Erythroblast (primary cell): ENCODE measurements at regions not wholly inside any gene's neighbourhood (a gene's known extent, or its start where the extent isn't known, plus 50 kb on each side); places are given as distances from the start of the nearest gene placed in this dataset.

Source experiments
- DNase-seq, 2 experiments: peaks; one replicate each; lab custom pipeline; 2025; lab: John Stamatoyannopoulos, UW
- GATA1 ChIP-seq: IDR thresholded peaks from 2 replicates; pipeline ENCODE4 v1.6.1; 2011; ENCODE audit warnings: low read depth, mild to moderate bottlenecking, control low read depth, low read length, moderate library complexity
- POLR2A ChIP-seq: IDR thresholded peaks from 2 replicates; pipeline ENCODE4 v1.6.1; 2011; ENCODE audit warnings: mild to moderate bottlenecking, low read length

- DNase-seq, result no peak
- TF ChIP-seq GATA1, result no peak
- TF ChIP-seq POLR2A, result no peak
Observed at GRCh38 chr7:17158261-17158660, 140.2 kb upstream of the AHR start.

DNA sequence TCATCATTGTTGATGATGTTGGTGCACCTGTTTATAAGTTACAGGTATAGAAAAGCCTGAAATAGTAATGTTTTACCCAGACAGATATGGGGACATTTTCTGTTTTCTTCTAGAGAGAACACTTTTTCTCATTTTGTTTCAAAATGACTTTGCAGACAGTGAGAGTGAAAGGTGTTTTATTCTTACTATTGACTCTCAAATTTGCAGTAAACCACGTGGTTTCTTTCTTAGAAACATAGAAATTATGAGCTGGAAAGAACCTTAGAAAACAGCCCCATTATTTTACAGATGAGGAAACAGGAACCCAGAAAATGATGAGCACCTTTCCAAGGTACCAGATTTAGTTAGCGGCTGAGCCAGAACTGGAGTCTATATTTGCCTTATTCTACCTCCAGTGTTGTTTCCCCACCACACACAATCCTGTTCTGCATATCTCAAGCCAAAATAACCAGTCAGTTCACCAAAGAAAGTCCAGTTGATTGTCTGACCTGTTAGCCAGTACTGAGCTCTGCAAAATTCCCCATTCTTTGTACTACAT, 138.9 kb upstream of the AHR start:
- no peak for DNase-seq
- no peak for TF ChIP-seq POLR2A
- no peak for TF ChIP-seq GATA1

DNA sequence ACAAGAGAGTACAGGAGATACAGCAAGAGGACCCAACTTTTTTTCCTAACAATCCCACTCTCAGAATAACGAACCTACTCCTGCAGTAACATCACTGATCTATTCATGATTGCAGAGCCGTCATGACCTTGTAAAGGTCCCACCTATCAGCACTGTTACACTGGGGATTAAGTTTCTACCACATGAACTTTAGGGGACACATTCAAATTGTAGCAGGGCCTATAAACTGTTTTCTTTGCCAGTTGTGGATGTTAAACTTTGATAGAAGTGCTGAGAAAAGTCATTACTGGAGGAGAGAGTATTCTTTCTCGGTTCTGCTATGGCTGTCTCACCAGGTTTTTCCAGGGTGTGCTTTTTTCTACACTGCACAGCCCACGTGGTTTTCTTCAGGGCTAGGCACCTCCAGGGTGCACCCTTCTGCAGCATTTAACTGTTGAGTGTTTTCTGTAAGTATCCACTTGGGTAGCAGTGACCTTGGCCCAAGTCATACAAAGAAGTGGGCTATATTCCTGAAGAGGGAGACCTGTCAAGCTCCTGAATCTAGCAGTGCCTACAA, 131.6 kb upstream of the AHR start:
- no peak for TF ChIP-seq GATA1
- no peak for TF ChIP-seq POLR2A
- no peak for DNase-seq

DNA sequence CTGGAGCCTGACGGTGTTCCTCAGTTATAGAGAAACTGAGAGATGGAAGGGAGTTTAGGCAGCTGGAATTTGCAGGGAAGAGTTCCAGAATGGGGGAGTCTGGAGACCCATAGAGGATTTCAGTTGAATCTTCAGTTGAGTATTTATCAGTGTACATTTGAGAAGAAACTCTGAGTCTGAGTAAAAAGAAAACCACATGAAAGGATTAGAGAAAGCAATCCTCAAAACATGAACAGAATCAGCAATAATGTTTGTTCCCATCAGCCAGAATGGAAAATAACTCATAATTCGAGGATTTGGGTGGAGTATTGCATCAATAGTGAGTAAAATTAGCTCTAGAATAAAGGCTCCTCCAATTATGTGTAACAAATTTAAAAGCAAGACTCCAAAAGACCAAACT, 130.0 kb upstream of the AHR start:
- TF ChIP-seq GATA1 (no peak), POLR2A (no peak)
- no peak for DNase-seq

DNA sequence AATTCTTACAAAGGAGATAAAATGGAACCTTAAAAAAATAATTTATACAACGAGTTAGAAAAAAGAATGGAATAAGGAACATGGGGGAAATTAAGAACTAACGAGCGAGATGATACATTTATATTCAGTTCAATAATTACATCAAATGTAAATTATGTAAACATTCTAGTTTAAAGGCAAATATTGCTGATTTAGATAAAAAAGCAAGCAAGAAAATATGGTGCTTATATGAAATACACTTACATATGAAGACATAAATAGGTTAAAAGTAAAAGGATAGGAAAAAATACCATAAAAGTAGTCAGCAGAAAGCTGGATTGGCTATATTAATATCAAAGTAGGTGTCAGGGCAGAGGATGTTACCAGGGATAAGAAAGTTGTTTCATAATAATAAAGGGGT, 127.0 kb upstream of the AHR start:
- no peak for TF ChIP-seq GATA1
- no peak for TF ChIP-seq POLR2A
- DNase-seq, result no peak

DNA sequence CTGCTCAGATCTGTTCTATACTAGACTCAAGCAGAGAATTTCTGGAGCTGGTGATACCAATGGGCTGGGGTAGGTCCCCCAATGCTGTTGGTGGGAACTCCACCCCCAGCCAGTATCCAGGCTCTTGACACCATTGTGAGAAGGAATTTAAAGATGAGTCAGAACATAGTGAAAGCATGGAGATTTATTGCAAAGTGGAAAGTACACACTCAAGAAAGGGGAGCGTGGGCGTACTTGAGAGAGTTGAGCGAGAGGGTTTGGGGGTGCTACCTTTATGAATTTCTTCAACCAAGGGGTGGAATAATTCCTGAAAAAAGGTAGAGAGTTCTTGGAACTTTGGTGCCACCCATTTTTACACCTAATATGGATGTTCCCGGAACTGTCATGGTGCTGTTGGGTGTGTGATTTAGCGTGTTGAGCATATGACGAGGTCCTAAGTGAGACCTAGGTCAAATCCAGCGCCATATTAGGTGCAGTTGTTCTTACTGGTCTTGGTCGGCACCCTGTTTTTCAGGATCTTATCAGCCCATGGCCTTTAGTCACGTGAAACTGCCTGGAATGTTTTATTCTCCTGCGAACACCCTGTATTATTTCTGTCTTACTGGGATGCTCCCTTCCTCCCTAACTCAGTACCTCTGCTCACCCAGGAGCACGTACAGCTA, 122.0 kb upstream of the AHR start:
- TF ChIP-seq GATA1, result no peak
- DNase-seq, result no peak

GRCh38 chr7:17178545-17178944, 119.9 kb upstream of the AHR start:
- no peak for DNase-seq
- TF ChIP-seq GATA1, result no peak
- TF ChIP-seq POLR2A, result no peak

DNA sequence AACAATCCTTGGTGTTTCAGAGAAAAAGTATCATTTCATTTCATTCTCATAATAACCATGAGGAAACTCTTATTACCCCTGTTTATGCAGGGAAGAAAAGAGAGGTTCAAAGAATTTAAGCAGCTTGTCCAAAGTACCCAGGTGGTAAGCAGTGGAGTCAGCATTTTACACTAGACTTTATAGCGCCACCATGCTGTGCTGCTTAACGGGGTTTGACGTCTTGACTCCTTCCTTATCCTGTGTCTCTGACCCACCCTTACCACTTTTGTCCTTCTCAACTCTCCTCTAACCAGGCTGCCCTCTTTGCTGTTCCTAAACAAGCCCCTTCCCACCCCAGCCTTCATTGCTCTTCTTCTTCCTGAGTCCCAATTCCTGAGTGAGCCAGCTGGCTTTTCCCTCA, 117.0 kb upstream of the AHR start:
- DNase-seq, result no peak

GRCh38 chr7:17183630-17184328, 114.7 kb upstream of the AHR start:
- no peak for DNase-seq
- no peak for TF ChIP-seq POLR2A
- TF ChIP-seq GATA1, result no peak

More for the DNA sequence above, 117.0 kb upstream of the AHR start:
- TF ChIP-seq GATA1, result no peak
- TF ChIP-seq POLR2A, result no peak

GRCh38 chr7:17184805-17185689, 113.4 kb upstream of the AHR start:
- DNase-seq, result no peak
- no peak for TF ChIP-seq GATA1
- no peak for TF ChIP-seq POLR2A

GRCh38 chr7:17185690-17186070, 112.8 kb upstream of the AHR start:
- no peak for DNase-seq

DNA sequence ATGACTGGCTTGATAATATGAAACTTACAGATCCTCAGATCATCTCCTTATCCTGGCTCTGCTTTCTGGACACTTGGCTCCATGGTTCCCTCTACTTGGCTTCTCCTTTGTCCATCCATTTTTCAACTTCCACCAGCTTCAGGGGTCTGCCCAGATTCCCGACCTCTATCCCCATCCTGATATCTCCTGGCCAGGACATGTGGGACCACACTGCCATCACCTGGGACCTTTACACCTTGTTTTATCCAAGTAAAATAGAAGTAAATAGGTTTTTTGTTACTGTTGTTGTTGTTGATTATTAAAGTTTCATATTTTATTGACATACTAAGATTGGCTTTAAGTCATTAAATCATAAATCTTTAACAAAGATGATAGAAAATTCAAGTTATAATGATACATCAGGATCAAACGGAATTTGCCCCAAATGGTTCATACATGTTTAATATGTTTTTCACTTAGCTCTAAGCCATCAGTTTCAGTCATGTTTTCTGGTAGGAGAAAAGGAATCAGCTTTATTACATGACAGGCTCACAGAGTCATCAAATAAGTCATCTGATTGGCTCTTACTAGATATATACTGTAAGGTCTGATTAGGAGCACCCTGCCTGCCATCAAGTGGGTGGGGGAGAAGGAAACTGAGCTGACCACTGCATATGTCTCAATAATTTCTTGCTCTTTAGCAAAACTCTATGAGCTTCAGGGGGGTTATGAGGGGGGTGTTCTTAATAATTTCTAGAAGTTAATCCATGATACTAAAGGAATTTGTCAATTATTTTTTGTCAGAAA, 111.5 kb upstream of the AHR start:
- DNase-seq, result no peak

More at GRCh38 chr7:17185690-17186070, 112.8 kb upstream of the AHR start:
- TF ChIP-seq POLR2A (no peak), GATA1 (no peak)

GRCh38 chr7:17194656-17195055, 103.8 kb upstream of the AHR start:
- TF ChIP-seq POLR2A (no peak), GATA1 (no peak)
- DNase-seq, result no peak

More for the DNA sequence above, 111.5 kb upstream of the AHR start:
- TF ChIP-seq POLR2A (no peak), GATA1 (no peak)

- DNase-seq, result no peak
- no peak for TF ChIP-seq GATA1
- no peak for TF ChIP-seq POLR2A
Observed at GRCh38 chr7:17195576-17195975, 102.9 kb upstream of the AHR start.
